ENCODE measurements at regions not wholly inside any gene's neighbourhood (a gene's known extent, or its start where the extent isn't known, plus 50 kb on each side); places are given as distances from the start of the nearest gene placed in this dataset.

DNA sequence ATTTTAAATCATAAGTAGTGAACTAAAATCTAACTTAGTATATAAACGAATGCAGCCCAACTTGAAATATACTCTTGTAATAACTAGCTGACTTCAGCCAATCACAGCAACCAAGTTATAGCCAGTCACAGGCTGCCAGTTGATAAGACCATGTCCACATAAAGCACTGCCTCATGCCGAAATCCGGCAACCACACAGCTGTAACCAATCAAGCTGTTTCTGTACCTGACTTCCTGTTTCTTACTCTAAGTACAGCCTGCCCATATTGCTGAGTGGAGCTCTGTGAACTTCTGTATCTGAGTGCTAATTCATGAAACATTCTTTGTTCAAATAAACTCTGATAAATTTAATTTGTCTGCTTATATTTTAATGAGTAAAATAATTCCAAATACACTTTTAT lies 805.3 kb upstream of the EPHA5 start:
- TF ChIP-seq TARDBP (IDR thresholded peaks at IDR 0.05), result no peak
- TF ChIP-seq BHLHE40 (IDR thresholded peaks at IDR 0.05; ENCODE audit: borderline replicate concordance), result no peak
- TF ChIP-seq LEF1 (IDR thresholded peaks at IDR 0.05; ENCODE audit: borderline replicate concordance), result no peak
- no peak for TF ChIP-seq NFRKB (IDR thresholded peaks at IDR 0.05)
